Mesendoderm (in vitro differentiated cells): ENCODE measurements at regions not wholly inside any gene's neighbourhood (a gene's known extent, or its start where the extent isn't known, plus 50 kb on each side); places are given as distances from the start of the nearest gene placed in this dataset.

Source experiments
- DNase-seq: peaks from one replicate; pipeline ENCODE4 v3.0.0; 2013
- H2AK5ac ChIP-seq: 2 replicates; pipeline ENCODE4 v1.6.1; 2013; ENCODE audit warnings: low read length, inconsistent platforms
- H2BK120ac ChIP-seq: 2 replicates; pipeline ENCODE4 v1.6.1; 2013; ENCODE audit warnings: low read depth, mild to moderate bottlenecking, low read length, moderate library complexity, mixed read lengths
- H2BK15ac ChIP-seq: replicated peaks from 2 replicates; pipeline ENCODE4 v1.6.1; 2013; ENCODE audit warnings: low read depth, mild to moderate bottlenecking, moderate library complexity
- H2BK5ac ChIP-seq: 2 replicates; pipeline ENCODE4 v1.6.1; 2013; ENCODE audit warnings: low read length, inconsistent platforms
- H3K18ac ChIP-seq: 2 replicates; pipeline ENCODE4 v1.6.1; 2013; ENCODE audit warnings: mild to moderate bottlenecking, low read length, mixed read lengths
- H3K23ac ChIP-seq: one replicate; pipeline ENCODE4 v1.6.1; 2013; ENCODE audit warnings: low read length
- H3K27ac ChIP-seq: 2 replicates; pipeline ENCODE4 v1.5.1; 2013; ENCODE audit warnings: low read depth, mild to moderate bottlenecking, inconsistent platforms, low read length, moderate library complexity
- H3K27me3 ChIP-seq: 2 replicates; pipeline ENCODE4 v1.6.1; 2013; ENCODE audit warnings: low read length, control low read depth, mild to moderate bottlenecking, inconsistent platforms; ENCODE audit not compliant: insufficient read depth, poor library complexity
- H3K36me3 ChIP-seq: 2 replicates; pipeline ENCODE4 v1.6.1; 2013; ENCODE audit warnings: low read length, inconsistent platforms; ENCODE audit not compliant: control insufficient read depth, insufficient read depth
- H3K4ac ChIP-seq: one replicate; pipeline ENCODE4 v1.6.1; 2013; ENCODE audit warnings: low read depth, mild to moderate bottlenecking, low read length, moderate library complexity
- H3K4me1 ChIP-seq: 2 replicates; pipeline ENCODE4 v1.6.1; 2013; ENCODE audit warnings: low read depth, low read length, inconsistent platforms; ENCODE audit not compliant: control insufficient read depth
- H3K4me2 ChIP-seq: 2 replicates; pipeline ENCODE4 v1.6.1; 2013; ENCODE audit warnings: low read length
- H3K4me3 ChIP-seq: 2 replicates; pipeline ENCODE4 v1.5.1; 2013; ENCODE audit warnings: mild to moderate bottlenecking, low read length
- H3K56ac ChIP-seq: one replicate; pipeline ENCODE4 v1.6.1; 2013; ENCODE audit warnings: low read length
- H3K79me1 ChIP-seq: 2 replicates; pipeline ENCODE4 v1.6.1; 2013; ENCODE audit warnings: low read length, inconsistent platforms
- H3K79me2 ChIP-seq: 2 replicates; pipeline ENCODE4 v1.6.1; 2013; ENCODE audit warnings: mild to moderate bottlenecking, low read length; ENCODE audit not compliant: control insufficient read depth, insufficient read depth
- H3K9ac ChIP-seq: 2 replicates; pipeline ENCODE4 v1.6.1; 2013; ENCODE audit warnings: low read length, inconsistent platforms
- H4K5ac ChIP-seq: one replicate; pipeline ENCODE4 v1.6.1; 2013; ENCODE audit warnings: low read length
- H4K8ac ChIP-seq: one replicate; pipeline ENCODE4 v1.6.1; 2013; ENCODE audit warnings: low read depth, mild to moderate bottlenecking, control low read depth, low read length, moderate library complexity
- whole genome bisulfite sequencing: extraction: QIAGEN DNeasy Blood & Tissue Kit; methylation state at CpG from one replicate; pipeline ENCODE4 v1.1.7; 2013; ENCODE audit warnings: low lambda C conversion rate, missing lambda C conversion rate; ENCODE audit not compliant: insufficient coverage; ENCODE audit errors: extremely low coverage; 5-methylcytosine and 5-hydroxymethylcytosine counted together

DNA sequence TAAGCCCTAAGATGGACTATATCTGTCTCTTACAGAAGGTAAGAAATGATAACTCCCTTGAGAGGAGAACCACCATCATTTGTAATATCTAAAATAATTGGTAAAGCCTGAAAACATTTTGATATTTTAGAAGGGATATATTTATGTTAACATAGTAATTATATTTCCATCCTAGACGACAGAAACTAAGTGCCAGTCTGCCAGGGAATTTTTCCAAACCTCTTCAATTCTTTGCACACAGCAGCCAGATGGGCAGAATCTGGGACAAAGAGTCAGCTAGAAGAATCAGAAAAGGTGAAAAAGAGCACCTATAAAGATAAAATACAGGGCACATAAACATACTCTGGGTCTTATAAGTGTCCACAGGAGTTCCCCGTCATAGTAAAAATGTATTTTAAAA, 70.0 kb upstream of the CBLB start:
- no CpG with 5 or more reads among the region's 2 CpGs for WGBS
- DNase-seq, result no peak
- H3K27me3 ChIP-seq, result no peaks in the 10 kb centered on the region
- no peak overlapping the region for H3K4me3 ChIP-seq
- no peaks in the 10 kb centered on the region for H3K79me1 ChIP-seq
- no peak overlapping the region for H4K8ac ChIP-seq
- H3K18ac ChIP-seq, result no peak overlapping the region
- no peak overlapping the region for H2BK120ac ChIP-seq
- H3K4ac ChIP-seq, result no peak overlapping the region
- no peak overlapping the region for H3K27ac ChIP-seq
- H2BK15ac ChIP-seq, result no peak overlapping the region
- no peaks in the 10 kb centered on the region for H3K36me3 ChIP-seq
- no peaks in the 10 kb centered on the region for H3K4me1 ChIP-seq
- no peaks in the 10 kb centered on the region for H3K79me2 ChIP-seq
- no peak overlapping the region for H3K23ac ChIP-seq
- H3K9ac ChIP-seq, result no peak overlapping the region
- no peak overlapping the region for H3K56ac ChIP-seq
- H4K5ac ChIP-seq, result no peak overlapping the region
- H3K4me2 ChIP-seq, result no peak overlapping the region
- H2AK5ac ChIP-seq, result no peak overlapping the region
- H2BK5ac ChIP-seq, result no peak overlapping the region

DNA sequence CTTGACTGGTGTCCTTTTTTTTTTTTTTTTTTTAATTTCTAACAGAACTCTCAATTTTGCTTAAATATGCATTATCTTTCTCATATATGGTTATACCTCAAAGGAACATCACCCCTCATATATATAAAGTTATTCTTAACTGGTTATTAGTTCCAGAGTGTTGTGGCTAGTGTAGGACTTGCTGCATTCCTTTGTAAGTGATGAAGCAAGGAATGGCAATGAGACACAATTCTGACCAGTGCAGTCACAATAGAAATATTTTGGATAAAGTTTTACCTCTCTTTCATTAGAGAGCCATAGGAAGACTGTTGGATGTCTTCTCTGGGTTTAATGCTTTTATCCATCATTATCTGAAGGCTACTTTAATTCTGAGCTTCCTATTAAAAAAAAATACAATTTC, 75.5 kb upstream of the CBLB start:
- Histone ChIP-seq H3K36me3 (no peaks in the 10 kb centered on the region), H3K27me3 (no peaks in the 10 kb centered on the region), H3K27ac (no peak overlapping the region), H3K9ac (no peak overlapping the region), H2BK120ac (no peak overlapping the region), H3K23ac (no peak overlapping the region), H4K5ac (no peak overlapping the region), H3K79me1 (no peaks in the 10 kb centered on the region), H2BK15ac (no peak overlapping the region), H3K4ac (no peak overlapping the region), H3K4me2 (no peak overlapping the region), H4K8ac (no peak overlapping the region), H3K4me1 (no peaks in the 10 kb centered on the region), H2AK5ac (no peak overlapping the region), H3K79me2 (no peaks in the 10 kb centered on the region), H2BK5ac (no peak overlapping the region), H3K18ac (no peak overlapping the region), H3K56ac (no peak overlapping the region), H3K4me3 (no peak overlapping the region)
- DNase-seq, result no peak

DNA sequence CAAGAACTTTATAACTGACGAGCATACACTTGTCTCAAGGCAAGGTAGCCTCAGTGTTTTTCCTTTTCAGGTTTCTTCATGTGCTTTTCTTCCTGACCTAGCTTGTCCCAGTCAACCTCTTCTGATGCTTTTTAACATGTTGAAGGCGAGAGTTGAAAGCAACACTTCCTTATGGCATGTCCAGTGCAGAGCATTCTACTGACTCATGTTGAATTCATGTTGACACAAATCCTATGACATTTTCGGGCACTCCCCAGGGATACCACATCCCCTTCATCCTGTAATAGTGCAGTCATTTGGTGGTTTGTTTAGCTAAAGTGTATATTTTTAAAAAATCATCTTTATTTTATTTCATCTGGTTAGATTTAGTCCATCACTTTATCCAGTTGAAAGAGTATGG, 75.9 kb upstream of the CBLB start:
- Histone ChIP-seq H3K23ac (no peak overlapping the region), H3K4me2 (no peak overlapping the region), H2BK5ac (no peak overlapping the region), H3K27ac (no peak overlapping the region), H3K79me1 (no peaks in the 10 kb centered on the region), H3K9ac (no peak overlapping the region), H3K36me3 (no peaks in the 10 kb centered on the region), H2BK15ac (no peak overlapping the region), H3K4ac (no peak overlapping the region), H3K79me2 (no peaks in the 10 kb centered on the region), H3K27me3 (no peaks in the 10 kb centered on the region), H3K56ac (no peak overlapping the region), H3K4me1 (no peaks in the 10 kb centered on the region), H3K18ac (no peak overlapping the region), H2AK5ac (no peak overlapping the region), H4K5ac (no peak overlapping the region), H4K8ac (no peak overlapping the region), H3K4me3 (no peak overlapping the region), H2BK120ac (no peak overlapping the region)
- no peak for DNase-seq
- WGBS, result no CpG with 5 or more reads among the region's 3 CpGs

DNA sequence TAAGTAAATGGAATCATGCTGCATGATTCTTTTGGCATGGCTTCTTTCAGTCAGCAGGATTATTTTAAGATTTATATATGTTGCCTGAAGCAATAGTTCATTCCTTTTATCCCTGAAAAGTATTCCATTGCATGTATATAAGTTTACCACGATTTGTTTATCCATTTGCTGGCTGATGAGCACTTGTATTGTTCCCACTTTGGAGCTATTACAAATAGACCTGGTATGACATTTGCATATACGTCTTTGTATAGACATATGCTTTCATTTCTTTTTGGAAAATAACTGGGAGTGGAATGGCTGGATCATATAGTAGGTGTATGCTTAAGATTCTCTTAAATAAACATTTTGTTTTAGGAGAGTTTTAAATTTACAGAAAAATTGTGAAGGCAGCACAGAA, 79.3 kb upstream of the CBLB start:
- no peaks in the 10 kb centered on the region for H3K79me2 ChIP-seq
- no peak overlapping the region for H3K18ac ChIP-seq
- no peak overlapping the region for H3K9ac ChIP-seq
- H3K4me2 ChIP-seq, result no peak overlapping the region
- H2BK120ac ChIP-seq, result no peak overlapping the region
- no peak overlapping the region for H3K27ac ChIP-seq
- no peaks in the 10 kb centered on the region for H3K4me1 ChIP-seq
- H3K56ac ChIP-seq, result no peak overlapping the region
- no peak overlapping the region for H4K5ac ChIP-seq
- no peak overlapping the region for H3K4me3 ChIP-seq
- H4K8ac ChIP-seq, result no peak overlapping the region
- no peaks in the 10 kb centered on the region for H3K79me1 ChIP-seq
- no peak overlapping the region for H3K4ac ChIP-seq
- DNase-seq, result no peak
- no peak overlapping the region for H2AK5ac ChIP-seq
- WGBS, result no CpG with 5 or more reads among the region's 2 CpGs
- H3K23ac ChIP-seq, result no peak overlapping the region
- H2BK5ac ChIP-seq, result no peak overlapping the region
- H3K27me3 ChIP-seq, result no peaks in the 10 kb centered on the region
- H3K36me3 ChIP-seq, result no peaks in the 10 kb centered on the region
- H2BK15ac ChIP-seq, result no peak overlapping the region

DNA sequence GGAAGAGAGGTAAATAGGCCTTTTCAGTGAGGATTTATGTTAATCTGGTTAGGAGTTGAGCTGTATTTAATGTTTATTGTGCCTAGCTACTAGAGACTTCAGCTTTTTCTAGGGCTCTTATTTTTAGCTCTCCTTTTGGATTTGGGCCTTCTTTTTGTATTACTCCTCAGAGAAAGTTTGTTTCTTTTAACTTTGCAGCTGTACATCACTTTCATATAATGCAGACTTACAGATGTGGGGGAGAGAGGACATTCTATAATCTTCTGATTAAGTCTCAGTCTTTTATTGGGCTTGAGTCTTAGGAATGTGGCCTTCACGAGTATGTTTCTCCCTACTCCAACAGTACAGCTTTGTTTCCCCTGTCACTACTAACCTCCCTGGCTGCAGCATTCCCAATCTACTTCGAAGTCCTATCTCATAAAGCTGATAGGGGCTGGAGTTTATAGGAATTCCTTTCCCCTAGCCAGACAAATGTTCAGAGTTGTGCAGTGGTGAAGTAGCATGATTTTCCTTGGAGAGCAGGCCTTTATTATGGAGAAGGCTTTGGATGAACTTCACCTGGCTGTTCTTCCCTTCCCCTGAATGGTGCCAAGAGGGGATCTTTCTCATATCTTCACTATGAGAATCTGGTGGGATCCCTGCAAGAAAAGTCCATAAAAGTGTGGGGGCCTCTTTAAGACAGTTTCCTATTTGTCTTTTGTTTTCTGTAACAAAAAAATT, 82.2 kb upstream of the CBLB start:
- no peaks in the 10 kb centered on the region for H3K4me1 ChIP-seq
- no peak overlapping the region for H2BK5ac ChIP-seq
- H3K56ac ChIP-seq, result no peak overlapping the region
- no peak overlapping the region for H4K8ac ChIP-seq
- no peaks in the 10 kb centered on the region for H3K79me2 ChIP-seq
- no peak for DNase-seq
- H3K18ac ChIP-seq, result no peak overlapping the region
- H2BK15ac ChIP-seq, result no peak overlapping the region
- H3K27ac ChIP-seq, result no peak overlapping the region
- no peak overlapping the region for H3K23ac ChIP-seq
- no peak overlapping the region for H3K4ac ChIP-seq
- H4K5ac ChIP-seq, result no peak overlapping the region
- H3K4me2 ChIP-seq, result no peak overlapping the region
- H3K9ac ChIP-seq, result no peak overlapping the region
- WGBS, result no CpG with 5 or more reads among the region's 2 CpGs
- H3K79me1 ChIP-seq, result no peaks in the 10 kb centered on the region
- no peak overlapping the region for H2AK5ac ChIP-seq
- H3K36me3 ChIP-seq, result no peaks in the 10 kb centered on the region
- H3K27me3 ChIP-seq, result no peaks in the 10 kb centered on the region
- H3K4me3 ChIP-seq, result no peak overlapping the region
- no peak overlapping the region for H2BK120ac ChIP-seq

DNA sequence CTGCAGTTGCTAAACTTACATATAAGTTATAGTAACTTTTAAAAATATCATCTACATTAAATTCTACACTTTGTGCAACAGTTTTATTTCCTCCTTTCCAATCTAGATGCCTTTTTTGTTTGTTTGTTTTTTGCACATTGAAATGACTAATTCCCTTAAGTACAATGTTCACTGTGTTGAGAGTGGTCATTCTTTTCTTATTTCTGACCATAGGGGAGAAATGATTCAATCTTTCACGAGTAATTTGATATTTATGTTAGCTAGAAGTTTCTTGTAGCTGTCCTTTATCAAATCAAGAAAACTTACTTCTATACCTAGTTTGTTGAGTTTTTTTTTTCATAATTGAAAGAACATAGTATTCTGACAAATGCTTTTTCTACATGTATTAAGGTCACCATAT, 85.0 kb upstream of the CBLB start:
- H3K79me1 ChIP-seq, result no peaks in the 10 kb centered on the region

More for the DNA sequence above, 85.0 kb upstream of the CBLB start:
- Histone ChIP-seq H3K18ac (no peak overlapping the region), H2BK5ac (no peak overlapping the region), H4K8ac (no peak overlapping the region), H3K4me1 (no peaks in the 10 kb centered on the region), H3K23ac (no peak overlapping the region), H4K5ac (no peak overlapping the region), H3K79me2 (no peaks in the 10 kb centered on the region), H3K4me2 (no peak overlapping the region), H3K27me3 (no peaks in the 10 kb centered on the region), H3K9ac (no peak overlapping the region), H3K36me3 (no peaks in the 10 kb centered on the region), H3K4ac (no peak overlapping the region), H3K4me3 (no peak overlapping the region), H2BK15ac (no peak overlapping the region), H3K27ac (no peak overlapping the region), H2AK5ac (no peak overlapping the region), H3K56ac (no peak overlapping the region), H2BK120ac (no peak overlapping the region)
- DNase-seq, result no peak
- no CpG with 5 or more reads among the region's 1 CpG for WGBS
